ENCODE measurements at regions not wholly inside any gene's neighbourhood (a gene's known extent, or its start where the extent isn't known, plus 50 kb on each side); places are given as distances from the start of the nearest gene placed in this dataset.

GRCh38 chr14:95466506-95466905 lies 49.9 kb downstream of the SYNE3 start:
- no peak for DNase-seq (ENCODE audit: low read depth in 2 of 2)

GRCh38 chr14:95465936-95466335 lies 50.5 kb downstream of the SYNE3 start:
- DNase-seq (ENCODE audit: low read depth in 2 of 2), result no peak

- no peak for DNase-seq (ENCODE audit: low read depth in 2 of 2)
These were observed 51.1 kb downstream of the SYNE3 start for GRCh38 chr14:95465358-95465757.

- no peak for DNase-seq (ENCODE audit: low read depth in 2 of 2)
These were observed 51.9 kb downstream of the SYNE3 start for GRCh38 chr14:95464514-95464913.

- no peak for DNase-seq (ENCODE audit: low read depth in 2 of 2)
These were observed 52.3 kb downstream of the SYNE3 start for GRCh38 chr14:95464103-95464502.

- peak in 1 of 2 donors; percentile 4 for DNase-seq (ENCODE audit: low read depth in 2 of 2)
These were observed 53.1 kb downstream of the SYNE3 start for GRCh38 chr14:95463171-95463901.

GRCh38 chr14:95462491-95462890 lies 54.0 kb downstream of the SYNE3 start:
- no peak for DNase-seq (ENCODE audit: low read depth in 2 of 2)

GRCh38 chr14:95460647-95461478 lies 55.6 kb downstream of the SYNE3 start:
- DNase-seq (ENCODE audit: low read depth in 2 of 2), result no peak

- DNase-seq (ENCODE audit: low read depth in 2 of 2), result no peak
These were observed 57.5 kb downstream of the SYNE3 start for GRCh38 chr14:95458906-95459305.

GRCh38 chr14:95458459-95458858 lies 58.0 kb downstream of the SYNE3 start:
- DNase-seq (ENCODE audit: low read depth in 2 of 2), result no peak

GRCh38 chr14:95456281-95456680 lies 60.2 kb downstream of the SYNE3 start:
- no peak for DNase-seq (ENCODE audit: low read depth in 2 of 2)

- DNase-seq (ENCODE audit: low read depth in 2 of 2), result no peak
These were observed 61.2 kb downstream of the SYNE3 start for GRCh38 chr14:95455246-95455645.

- no peak for DNase-seq (ENCODE audit: low read depth in 2 of 2)
These were observed 62.8 kb downstream of the SYNE3 start for GRCh38 chr14:95453713-95453980.

- DNase-seq (ENCODE audit: low read depth in 2 of 2), result no peak
These were observed 63.3 kb downstream of the SYNE3 start for GRCh38 chr14:95452893-95453712.

- no peak for DNase-seq (ENCODE audit: low read depth in 2 of 2)
These were observed 64.1 kb downstream of the SYNE3 start for GRCh38 chr14:95452176-95452892.

- no peak for DNase-seq (ENCODE audit: low read depth in 2 of 2)
These were observed 67.3 kb downstream of the SYNE3 start for GRCh38 chr14:95449131-95449530.

GRCh38 chr14:95446470-95446869 lies 70.0 kb downstream of the SYNE3 start:
- no peak for DNase-seq (ENCODE audit: low read depth in 2 of 2)

- DNase-seq (ENCODE audit: low read depth in 2 of 2), result no peak
These were observed 70.8 kb downstream of the SYNE3 start for GRCh38 chr14:95445676-95446075.

GRCh38 chr14:95445161-95445560 lies 71.3 kb downstream of the SYNE3 start:
- no peak for DNase-seq (ENCODE audit: low read depth in 2 of 2)

GRCh38 chr14:95444132-95445129 lies 72.0 kb downstream of the SYNE3 start:
- DNase-seq (ENCODE audit: low read depth in 2 of 2), result no peak

- DNase-seq (ENCODE audit: low read depth in 2 of 2), result peak; percentile 58 to 59
These were observed 73.8 kb downstream of the SYNE3 start for GRCh38 chr14:95442633-95443021.
